ENCODE measurements at regions not wholly inside any gene's neighbourhood (a gene's known extent, or its start where the extent isn't known, plus 50 kb on each side); places are given as distances from the start of the nearest gene placed in this dataset.

- Histone ChIP-seq H3K9ac (ENCODE audit: low read depth, low read length) (no peak overlapping the region), H3K27ac (ENCODE audit: low read depth, low read length) (peak overlapping the region; percentile 52), H3K4me1 (ENCODE audit: control insufficient read depth, insufficient read depth, low read length) (peaks cover 31% of the 10 kb centered on the region), H3K4me3 (ENCODE audit: low read depth, low read length) (no peak overlapping the region), H3K36me3 (ENCODE audit: control insufficient read depth, insufficient read depth, low read length) (no peaks in the 10 kb centered on the region), H3K27me3 (ENCODE audit: control insufficient read depth, insufficient read depth, low read length) (no peaks in the 10 kb centered on the region; the same call in 1 of the 2 replicates), H3K9me3 (ENCODE audit: control insufficient read depth, insufficient read depth, low read length) (no peaks in the 10 kb centered on the region)
Observed at GRCh38 chr12:65754744-65755595, 69.3 kb upstream of the HMGA2 start.

GRCh38 chr12:65755596-65755978 is 68.7 kb upstream of the HMGA2 start:
- Histone ChIP-seq H3K4me3 (ENCODE audit: low read depth, low read length) (no peak overlapping the region), H3K9me3 (ENCODE audit: control insufficient read depth, insufficient read depth, low read length) (no peaks in the 10 kb centered on the region), H3K27ac (ENCODE audit: low read depth, low read length) (no peak overlapping the region), H3K36me3 (ENCODE audit: control insufficient read depth, insufficient read depth, low read length) (no peaks in the 10 kb centered on the region), H3K4me1 (ENCODE audit: control insufficient read depth, insufficient read depth, low read length) (peaks cover 33% of the 10 kb centered on the region), H3K9ac (ENCODE audit: low read depth, low read length) (no peak overlapping the region), H3K27me3 (ENCODE audit: control insufficient read depth, insufficient read depth, low read length) (no peaks in the 10 kb centered on the region; the same call in 1 of the 2 replicates)

GRCh38 chr12:65756267-65756666 is 68.0 kb upstream of the HMGA2 start:
- Histone ChIP-seq H3K4me3 (ENCODE audit: low read depth, low read length) (no peak overlapping the region), H3K27ac (ENCODE audit: low read depth, low read length) (no peak overlapping the region), H3K9me3 (ENCODE audit: control insufficient read depth, insufficient read depth, low read length) (no peaks in the 10 kb centered on the region), H3K36me3 (ENCODE audit: control insufficient read depth, insufficient read depth, low read length) (no peaks in the 10 kb centered on the region), H3K9ac (ENCODE audit: low read depth, low read length) (no peak overlapping the region), H3K4me1 (ENCODE audit: control insufficient read depth, insufficient read depth, low read length) (peaks cover 40% of the 10 kb centered on the region), H3K27me3 (ENCODE audit: control insufficient read depth, insufficient read depth, low read length) (no peaks in the 10 kb centered on the region; the same call in 1 of the 2 replicates)

GRCh38 chr12:65756956-65757511 is 67.2 kb upstream of the HMGA2 start:
- Histone ChIP-seq H3K4me1 (ENCODE audit: control insufficient read depth, insufficient read depth, low read length) (peaks cover 47% of the 10 kb centered on the region), H3K4me3 (ENCODE audit: low read depth, low read length) (no peak overlapping the region), H3K27ac (ENCODE audit: low read depth, low read length) (no peak overlapping the region)

GRCh38 chr12:65758401-65758800 is 65.9 kb upstream of the HMGA2 start:
- no peak overlapping the region for H3K27ac ChIP-seq (ENCODE audit: low read depth, low read length)
- H3K9ac ChIP-seq (ENCODE audit: low read depth, low read length): no peak overlapping the region
- H3K9me3 ChIP-seq (ENCODE audit: control insufficient read depth, insufficient read depth, low read length): no peaks in the 10 kb centered on the region
- H3K27me3 ChIP-seq (ENCODE audit: control insufficient read depth, insufficient read depth, low read length): no peaks in the 10 kb centered on the region; the same call in 1 of the 2 replicates
- H3K4me3 ChIP-seq (ENCODE audit: low read depth, low read length): no peak overlapping the region
- H3K4me1 ChIP-seq (ENCODE audit: control insufficient read depth, insufficient read depth, low read length): peaks cover 56% of the 10 kb centered on the region
- no peaks in the 10 kb centered on the region for H3K36me3 ChIP-seq (ENCODE audit: control insufficient read depth, insufficient read depth, low read length)

More at GRCh38 chr12:65756956-65757511, 67.2 kb upstream of the HMGA2 start:
- Histone ChIP-seq H3K9me3 (ENCODE audit: control insufficient read depth, insufficient read depth, low read length) (no peaks in the 10 kb centered on the region), H3K27me3 (ENCODE audit: control insufficient read depth, insufficient read depth, low read length) (no peaks in the 10 kb centered on the region; the same call in 1 of the 2 replicates), H3K36me3 (ENCODE audit: control insufficient read depth, insufficient read depth, low read length) (no peaks in the 10 kb centered on the region), H3K9ac (ENCODE audit: low read depth, low read length) (no peak overlapping the region)

GRCh38 chr12:65759735-65760134 is 64.5 kb upstream of the HMGA2 start:
- H3K9ac ChIP-seq (ENCODE audit: low read depth, low read length): no peak overlapping the region
- no peak overlapping the region for H3K27ac ChIP-seq (ENCODE audit: low read depth, low read length)

GRCh38 chr12:65761301-65761700 is 63.0 kb upstream of the HMGA2 start:
- Histone ChIP-seq H3K9ac (ENCODE audit: low read depth, low read length) (peak overlapping the region; percentile 50; the same call in 1 of the 2 replicates), H3K4me3 (ENCODE audit: low read depth, low read length) (no peak overlapping the region), H3K27ac (ENCODE audit: low read depth, low read length) (peak overlapping the region; percentile 74)

More at GRCh38 chr12:65759735-65760134, 64.5 kb upstream of the HMGA2 start:
- no peak overlapping the region for H3K4me3 ChIP-seq (ENCODE audit: low read depth, low read length)
- H3K9me3 ChIP-seq (ENCODE audit: control insufficient read depth, insufficient read depth, low read length): no peaks in the 10 kb centered on the region
- peaks cover 48% of the 10 kb centered on the region for H3K4me1 ChIP-seq (ENCODE audit: control insufficient read depth, insufficient read depth, low read length)
- H3K27me3 ChIP-seq (ENCODE audit: control insufficient read depth, insufficient read depth, low read length): no peaks in the 10 kb centered on the region; the same call in 1 of the 2 replicates
- no peaks in the 10 kb centered on the region for H3K36me3 ChIP-seq (ENCODE audit: control insufficient read depth, insufficient read depth, low read length)

GRCh38 chr12:65764325-65764724 is 60.0 kb upstream of the HMGA2 start:
- H3K9me3 ChIP-seq (ENCODE audit: control insufficient read depth, insufficient read depth, low read length): no peaks in the 10 kb centered on the region
- H3K27me3 ChIP-seq (ENCODE audit: control insufficient read depth, insufficient read depth, low read length): no peaks in the 10 kb centered on the region
- H3K36me3 ChIP-seq (ENCODE audit: control insufficient read depth, insufficient read depth, low read length): no peaks in the 10 kb centered on the region
- H3K4me3 ChIP-seq (ENCODE audit: low read depth, low read length): no peak overlapping the region
- H3K4me1 ChIP-seq (ENCODE audit: control insufficient read depth, insufficient read depth, low read length): peaks cover 32% of the 10 kb centered on the region
- no peak overlapping the region for H3K9ac ChIP-seq (ENCODE audit: low read depth, low read length)
- H3K27ac ChIP-seq (ENCODE audit: low read depth, low read length): no peak overlapping the region

More at GRCh38 chr12:65761301-65761700, 63.0 kb upstream of the HMGA2 start:
- Histone ChIP-seq H3K36me3 (ENCODE audit: control insufficient read depth, insufficient read depth, low read length) (no peaks in the 10 kb centered on the region), H3K4me1 (ENCODE audit: control insufficient read depth, insufficient read depth, low read length) (peaks cover 34% of the 10 kb centered on the region), H3K27me3 (ENCODE audit: control insufficient read depth, insufficient read depth, low read length) (no peaks in the 10 kb centered on the region), H3K9me3 (ENCODE audit: control insufficient read depth, insufficient read depth, low read length) (no peaks in the 10 kb centered on the region)

- no peak overlapping the region for H3K27ac ChIP-seq (ENCODE audit: low read depth, low read length)
- H3K4me1 ChIP-seq (ENCODE audit: control insufficient read depth, insufficient read depth, low read length): peaks cover 32% of the 10 kb centered on the region
- H3K9me3 ChIP-seq (ENCODE audit: control insufficient read depth, insufficient read depth, low read length): no peaks in the 10 kb centered on the region
- H3K4me3 ChIP-seq (ENCODE audit: low read depth, low read length): no peak overlapping the region
- H3K9ac ChIP-seq (ENCODE audit: low read depth, low read length): no peak overlapping the region
- no peaks in the 10 kb centered on the region for H3K36me3 ChIP-seq (ENCODE audit: control insufficient read depth, insufficient read depth, low read length)
- no peaks in the 10 kb centered on the region for H3K27me3 ChIP-seq (ENCODE audit: control insufficient read depth, insufficient read depth, low read length)
Observed at GRCh38 chr12:65765436-65765813, 58.9 kb upstream of the HMGA2 start.

GRCh38 chr12:65769880-65770279 is 54.4 kb upstream of the HMGA2 start:
- no peak overlapping the region for H3K27ac ChIP-seq (ENCODE audit: low read depth, low read length)
- no peaks in the 10 kb centered on the region for H3K36me3 ChIP-seq (ENCODE audit: control insufficient read depth, insufficient read depth, low read length)
- H3K4me1 ChIP-seq (ENCODE audit: control insufficient read depth, insufficient read depth, low read length): no peaks in the 10 kb centered on the region
- H3K27me3 ChIP-seq (ENCODE audit: control insufficient read depth, insufficient read depth, low read length): no peaks in the 10 kb centered on the region
- no peak overlapping the region for H3K4me3 ChIP-seq (ENCODE audit: low read depth, low read length)
- H3K9me3 ChIP-seq (ENCODE audit: control insufficient read depth, insufficient read depth, low read length): no peaks in the 10 kb centered on the region
- no peak overlapping the region for H3K9ac ChIP-seq (ENCODE audit: low read depth, low read length)

Measured in HUES48 (cell line).